IPS-18a (cell line): ENCODE measurements at regions not wholly inside any gene's neighbourhood (a gene's known extent, or its start where the extent isn't known, plus 50 kb on each side); places are given as distances from the start of the nearest gene placed in this dataset.
"Not testable (repeated sequence)": the region's sequence is repeated elsewhere in the genome, so short reads cannot be mapped to it uniquely, and the experiment has no call there.

Experiments used
- H3K27ac ChIP-seq: one replicate; pipeline ENCODE4 v1.5.1; 2013; ENCODE audit warnings: low read length
- H3K27me3 ChIP-seq: one replicate; pipeline ENCODE4 v1.6.1; 2013; ENCODE audit warnings: mild to moderate bottlenecking, low read length; ENCODE audit not compliant: control insufficient read depth, insufficient read depth
- H3K36me3 ChIP-seq: one replicate; pipeline ENCODE4 v1.6.1; 2013; ENCODE audit warnings: low read depth, low read length; ENCODE audit not compliant: control insufficient read depth
- H3K4me1 ChIP-seq: one replicate; pipeline ENCODE4 v1.6.1; 2013; ENCODE audit warnings: low read depth, low read length; ENCODE audit not compliant: control insufficient read depth
- H3K4me3 ChIP-seq: one replicate; pipeline ENCODE4 v1.5.1; 2013; ENCODE audit warnings: low read length
- H3K9ac ChIP-seq: one replicate; pipeline ENCODE4 v1.6.1; 2013; ENCODE audit warnings: mild to moderate bottlenecking, low read length, moderate library complexity
- H3K9me3 ChIP-seq: one replicate; pipeline ENCODE4 v1.6.1; 2013; ENCODE audit warnings: low read depth, low read length; ENCODE audit not compliant: control insufficient read depth

GRCh38 chr3:176141837-176142236 is 1055.4 kb downstream of the TBL1XR1 start:
- no peaks in the 10 kb centered on the region for H3K36me3 ChIP-seq
- H3K4me3 ChIP-seq: no peak overlapping the region
- H3K4me1 ChIP-seq: no peaks in the 10 kb centered on the region
- no peak overlapping the region for H3K27ac ChIP-seq
- H3K9me3 ChIP-seq: no peaks in the 10 kb centered on the region
- H3K9ac ChIP-seq: no peak overlapping the region
- no peaks in the 10 kb centered on the region for H3K27me3 ChIP-seq

DNA sequence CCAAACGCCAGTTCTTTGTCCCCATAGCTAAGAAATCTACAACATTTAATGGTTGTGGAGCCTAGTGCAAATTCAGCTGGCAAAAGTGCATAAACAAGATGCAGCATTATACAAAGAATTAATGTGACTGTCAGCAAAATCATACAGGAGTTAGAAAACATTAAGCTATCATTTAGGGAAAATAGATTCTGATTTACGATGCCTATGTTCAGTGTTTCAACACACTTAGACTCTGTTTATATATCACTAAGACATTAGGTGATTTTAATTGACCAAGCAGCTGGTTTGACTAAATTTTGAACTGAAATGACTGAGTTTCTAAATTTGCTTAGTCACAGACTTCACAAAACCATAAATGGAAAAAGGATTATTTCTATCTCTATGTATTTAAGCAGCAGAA is 1076.8 kb downstream of the TBL1XR1 start:
- Histone ChIP-seq H3K4me3 (no peak overlapping the region), H3K27ac (no peak overlapping the region), H3K9me3 (no peaks in the 10 kb centered on the region), H3K4me1 (no peaks in the 10 kb centered on the region), H3K36me3 (no peaks in the 10 kb centered on the region), H3K27me3 (no peaks in the 10 kb centered on the region), H3K9ac (no peak overlapping the region)

DNA sequence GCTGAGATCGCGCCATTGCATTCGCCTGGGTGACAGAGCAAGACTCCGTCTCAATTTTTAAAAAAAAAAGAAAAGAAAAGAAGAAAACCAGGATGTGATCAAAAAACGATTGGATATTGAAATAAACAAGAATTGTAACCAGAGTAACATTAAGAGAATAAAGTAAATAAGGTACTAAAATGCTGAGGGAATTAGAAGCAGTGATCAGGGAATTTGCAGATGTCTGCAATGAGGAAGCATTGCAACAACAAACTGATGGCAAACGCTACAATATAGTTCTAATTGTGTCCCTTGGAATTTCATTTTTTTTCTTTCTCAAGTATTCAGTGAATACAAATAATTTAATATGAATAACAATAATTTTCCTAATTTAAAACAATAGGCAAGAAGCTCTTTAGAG is 1077.5 kb downstream of the TBL1XR1 start:
- H3K4me1 ChIP-seq: no peaks in the 10 kb centered on the region
- H3K9ac ChIP-seq: no peak overlapping the region
- no peak overlapping the region for H3K27ac ChIP-seq
- H3K9me3 ChIP-seq: no peaks in the 10 kb centered on the region
- H3K36me3 ChIP-seq: no peaks in the 10 kb centered on the region
- H3K27me3 ChIP-seq: no peaks in the 10 kb centered on the region
- no peak overlapping the region for H3K4me3 ChIP-seq

DNA sequence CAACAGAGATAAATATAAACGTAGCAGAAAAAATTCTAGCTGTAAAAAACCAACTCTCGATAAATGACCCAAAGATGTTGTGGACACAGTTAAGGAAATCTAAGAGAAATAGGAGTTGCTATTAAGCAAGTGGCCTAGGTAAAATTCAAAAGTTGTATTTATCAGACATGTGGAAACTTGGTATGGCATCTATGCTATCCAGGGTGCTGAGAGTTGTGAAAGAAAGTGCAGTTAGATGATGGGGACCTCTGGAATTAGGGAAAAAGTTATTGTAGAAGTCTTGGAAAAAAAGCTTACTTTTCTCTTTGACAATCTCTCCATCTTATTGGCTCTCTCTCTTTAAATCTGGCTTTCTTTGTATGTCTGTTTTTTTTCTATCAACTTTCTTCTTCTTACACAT is 1090.9 kb downstream of the TBL1XR1 start:
- H3K27ac ChIP-seq: no peak overlapping the region
- no peaks in the 10 kb centered on the region for H3K36me3 ChIP-seq
- no peak overlapping the region for H3K9ac ChIP-seq
- H3K27me3 ChIP-seq: no peaks in the 10 kb centered on the region
- no peaks in the 10 kb centered on the region for H3K4me1 ChIP-seq
- no peaks in the 10 kb centered on the region for H3K9me3 ChIP-seq
- H3K4me3 ChIP-seq: no peak overlapping the region

DNA sequence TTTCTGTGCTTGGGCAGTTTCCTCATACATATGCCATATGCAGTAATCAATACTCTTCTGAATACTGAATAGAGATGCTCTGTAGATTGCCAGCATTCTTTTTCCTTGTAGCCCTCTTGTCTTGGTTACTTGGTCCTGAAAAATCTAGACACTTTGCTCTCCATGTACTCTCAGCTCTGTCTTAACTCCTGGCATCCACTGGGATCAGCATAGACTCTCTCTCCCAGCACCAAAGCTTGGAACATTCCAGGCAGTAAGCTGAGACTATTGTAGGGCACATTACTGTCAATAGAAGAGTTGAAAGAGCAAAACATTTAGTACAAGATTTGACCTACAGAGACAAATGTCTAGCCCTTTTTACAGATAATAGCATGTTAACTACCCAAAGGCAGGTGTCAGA is 1100.3 kb downstream of the TBL1XR1 start:
- Histone ChIP-seq H3K4me1 (no peaks in the 10 kb centered on the region), H3K9ac (no peak overlapping the region), H3K27ac (no peak overlapping the region), H3K36me3 (no peaks in the 10 kb centered on the region), H3K27me3 (no peaks in the 10 kb centered on the region), H3K9me3 (no peaks in the 10 kb centered on the region), H3K4me3 (no peak overlapping the region)

- H3K9ac ChIP-seq, H3K4me1 ChIP-seq, H3K27me3 ChIP-seq, H3K27ac ChIP-seq, H3K9me3 ChIP-seq, H3K36me3 ChIP-seq, H3K4me3 ChIP-seq: not testable (repeated sequence)
Observed at GRCh38 chr3:176093892-176094291, 1103.4 kb downstream of the TBL1XR1 start.

- H3K4me1 ChIP-seq: peaks cover 3% of the 10 kb centered on the region
- no peak overlapping the region for H3K9ac ChIP-seq
- no peaks in the 10 kb centered on the region for H3K36me3 ChIP-seq
- H3K4me3 ChIP-seq: no peak overlapping the region
- no peak overlapping the region for H3K27ac ChIP-seq
- H3K9me3 ChIP-seq: no peaks in the 10 kb centered on the region
- no peaks in the 10 kb centered on the region for H3K27me3 ChIP-seq
Observed at GRCh38 chr3:176090727-176091126, 1106.6 kb downstream of the TBL1XR1 start.

- Histone ChIP-seq H3K27ac (no peak overlapping the region), H3K4me3 (no peak overlapping the region), H3K36me3 (no peaks in the 10 kb centered on the region), H3K4me1 (peaks cover 3% of the 10 kb centered on the region), H3K9ac (no peak overlapping the region), H3K9me3 (no peaks in the 10 kb centered on the region), H3K27me3 (no peaks in the 10 kb centered on the region)
Observed at GRCh38 chr3:176088962-176089383, 1108.3 kb downstream of the TBL1XR1 start.

- H3K9ac ChIP-seq: no peak overlapping the region
- H3K27ac ChIP-seq: no peak overlapping the region
- H3K4me1 ChIP-seq: peaks cover 3% of the 10 kb centered on the region
- H3K36me3 ChIP-seq: no peaks in the 10 kb centered on the region
- H3K9me3 ChIP-seq: no peaks in the 10 kb centered on the region
- no peaks in the 10 kb centered on the region for H3K27me3 ChIP-seq
- H3K4me3 ChIP-seq: no peak overlapping the region
Observed at GRCh38 chr3:176087066-176087697, 1110.1 kb downstream of the TBL1XR1 start.

- Histone ChIP-seq H3K4me1 (no peaks in the 10 kb centered on the region), H3K27me3 (no peaks in the 10 kb centered on the region), H3K9ac (no peak overlapping the region), H3K9me3 (no peaks in the 10 kb centered on the region), H3K36me3 (no peaks in the 10 kb centered on the region), H3K4me3 (no peak overlapping the region), H3K27ac (no peak overlapping the region)
Observed at GRCh38 chr3:176079785-176080184, 1117.5 kb downstream of the TBL1XR1 start.

GRCh38 chr3:176078906-176079305 is 1118.4 kb downstream of the TBL1XR1 start:
- H3K27me3 ChIP-seq: no peaks in the 10 kb centered on the region
- no peak overlapping the region for H3K4me3 ChIP-seq
- no peaks in the 10 kb centered on the region for H3K9me3 ChIP-seq
- no peaks in the 10 kb centered on the region for H3K4me1 ChIP-seq
- H3K27ac ChIP-seq: no peak overlapping the region
- no peak overlapping the region for H3K9ac ChIP-seq
- no peaks in the 10 kb centered on the region for H3K36me3 ChIP-seq

DNA sequence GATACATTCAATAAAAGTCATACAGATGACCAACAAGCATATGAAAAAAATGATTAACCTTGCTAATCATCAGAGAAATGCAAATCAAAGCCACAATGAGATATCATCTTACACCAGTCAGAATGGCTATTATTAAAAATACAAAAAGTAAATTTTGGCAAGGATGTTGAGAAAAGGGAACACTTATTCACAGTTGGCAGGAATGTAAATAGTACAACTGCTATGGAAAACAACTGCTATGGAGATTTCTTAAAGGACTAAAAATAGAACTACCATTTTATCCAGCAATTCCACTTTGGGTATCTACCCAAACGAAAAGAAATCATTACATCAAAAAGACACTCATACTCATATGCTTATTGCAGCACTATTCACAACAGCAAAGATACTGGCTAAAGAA is 1121.8 kb downstream of the TBL1XR1 start:
- Histone ChIP-seq H3K9ac (no peak overlapping the region), H3K4me3 (no peak overlapping the region), H3K4me1 (no peaks in the 10 kb centered on the region)

More for the DNA sequence above, 1121.8 kb downstream of the TBL1XR1 start:
- H3K27me3 ChIP-seq: no peaks in the 10 kb centered on the region
- H3K27ac ChIP-seq: no peak overlapping the region
- H3K9me3 ChIP-seq: no peaks in the 10 kb centered on the region
- no peaks in the 10 kb centered on the region for H3K36me3 ChIP-seq
